Activated CD4-positive, alpha-beta T cell treated with anti-CD3 and anti-CD28 coated beads, Interleukin-2, amount 50 U/mL, for 16 hours (primary cell): ENCODE measurements at regions not wholly inside any gene's neighbourhood (a gene's known extent, or its start where the extent isn't known, plus 50 kb on each side); places are given as distances from the start of the nearest gene placed in this dataset.
"Not testable (repeated sequence)": the region's sequence is repeated elsewhere in the genome, so short reads cannot be mapped to it uniquely, and the experiment has no call there.

ENCODE experiments used
- DNase-seq: peaks from one replicate; pipeline ENCODE4 v3.0.0-alpha.2; 2020

DNA sequence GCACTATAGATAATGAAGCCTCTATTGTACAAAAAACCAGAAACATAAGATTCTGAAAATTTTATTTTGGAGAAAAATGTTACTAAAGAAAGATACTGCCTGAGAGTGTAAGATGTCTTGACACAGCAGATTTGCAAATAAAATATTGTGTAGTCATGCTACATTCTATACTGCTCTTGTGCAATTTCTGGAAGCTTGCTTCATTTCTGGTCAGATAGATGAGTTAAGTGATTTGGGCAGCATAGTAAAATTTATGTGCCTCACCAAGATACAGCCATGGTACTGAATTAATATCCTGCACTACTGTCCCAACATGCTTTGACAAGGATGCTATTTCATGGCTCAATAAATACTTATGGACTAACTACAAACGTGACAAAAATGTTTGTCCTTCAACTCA is 55.1 kb upstream of the STARD13 start:
- no peak for DNase-seq

GRCh38 chr13:33341861-33342452 is 56.4 kb upstream of the STARD13 start:
- DNase-seq: no peak

DNA sequence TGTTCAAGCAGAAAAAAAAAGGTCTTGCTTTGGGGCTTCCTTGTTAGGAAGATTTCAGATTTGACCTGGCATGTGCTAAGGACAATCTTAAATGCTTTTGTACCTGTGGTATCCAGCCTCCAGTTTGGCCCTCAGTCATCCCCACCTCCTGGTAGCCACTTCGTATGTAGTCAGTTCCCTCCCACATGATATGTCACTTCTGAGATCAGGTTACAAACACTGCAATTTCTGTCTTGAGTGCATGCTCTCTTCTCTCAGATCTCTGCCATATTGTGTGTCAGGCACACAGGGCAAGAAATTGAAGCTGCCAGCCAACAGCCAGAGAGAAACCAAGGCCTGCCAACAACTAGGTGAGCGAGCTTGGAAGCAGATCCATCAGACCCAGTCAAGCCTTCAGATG is 60.3 kb upstream of the STARD13 start:
- no peak for DNase-seq

DNA sequence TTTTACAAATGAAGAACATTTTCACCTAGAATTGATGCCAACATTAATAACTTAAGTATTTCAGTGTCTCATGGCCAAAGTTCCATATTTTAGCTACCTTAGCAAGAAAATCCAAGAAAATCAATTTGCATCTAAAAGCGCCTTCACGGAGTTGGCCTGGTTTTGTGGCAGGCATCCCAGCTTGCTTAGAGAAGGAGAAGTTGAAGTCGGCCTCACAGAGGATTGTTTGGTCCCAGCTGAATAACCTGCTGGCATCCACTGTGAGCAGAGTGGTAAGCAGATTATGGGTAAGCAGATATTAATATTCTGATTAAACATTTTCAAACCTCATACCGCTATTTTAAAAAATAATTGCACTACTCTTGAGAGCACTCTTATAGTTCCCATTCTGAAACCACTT is 62.3 kb upstream of the STARD13 start:
- DNase-seq: no peak

DNA sequence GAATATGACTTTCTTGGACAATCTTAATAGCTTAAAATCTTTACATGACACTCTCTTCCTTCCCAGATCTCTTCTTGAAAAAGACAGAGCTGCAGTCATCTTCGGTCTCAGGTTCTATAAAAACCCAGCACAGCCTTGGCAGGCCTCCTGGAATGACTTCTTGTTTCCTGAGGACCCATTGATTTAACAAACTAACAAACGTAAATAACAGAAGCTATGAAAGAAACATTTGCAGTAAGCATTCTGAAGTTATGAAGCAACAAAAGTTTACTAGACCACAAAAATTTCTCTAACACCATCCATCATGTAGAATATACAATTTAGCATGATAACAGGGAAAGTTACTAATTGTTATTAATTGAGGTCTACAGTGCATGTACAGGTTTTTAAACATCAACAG is 62.8 kb upstream of the STARD13 start:
- DNase-seq: no peak

DNA sequence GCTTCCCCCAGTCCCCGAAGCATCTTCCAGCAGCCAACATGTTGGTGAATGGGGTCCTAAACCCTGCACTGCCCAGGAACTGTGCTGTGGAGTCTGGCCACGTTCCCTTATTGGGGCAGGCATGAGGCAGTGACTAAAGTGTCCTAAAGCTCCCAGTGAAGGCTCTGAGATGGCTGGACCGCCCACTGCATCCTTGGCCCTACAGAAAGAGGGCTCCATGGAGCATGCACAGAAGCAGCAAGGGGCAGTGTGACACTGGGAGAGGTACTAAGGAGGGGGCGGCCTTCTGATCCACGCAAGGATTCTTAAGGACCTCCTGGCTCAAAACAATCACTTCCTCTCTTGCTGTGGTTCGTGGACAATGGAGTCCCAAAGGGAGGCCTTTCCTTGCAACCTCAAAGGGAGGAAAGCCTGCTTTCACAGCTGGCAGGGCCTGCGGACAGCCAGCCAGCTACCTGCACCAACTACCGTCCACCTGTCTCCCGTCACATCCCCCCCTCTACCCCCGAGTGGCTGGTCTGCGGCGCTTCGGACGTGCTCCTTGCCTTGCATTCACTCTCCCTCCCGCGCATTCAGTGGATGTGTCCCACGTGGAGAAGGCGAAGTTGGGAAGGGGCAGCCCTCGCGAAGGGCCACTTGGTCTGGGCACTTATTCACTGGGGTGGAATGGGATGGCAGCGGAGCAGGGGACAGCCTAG is 63.9 kb upstream of the STARD13 start:
- DNase-seq: no peak

- no peak for DNase-seq
Measured at GRCh38 chr13:33349986-33350826, 64.7 kb upstream of the STARD13 start.

DNA sequence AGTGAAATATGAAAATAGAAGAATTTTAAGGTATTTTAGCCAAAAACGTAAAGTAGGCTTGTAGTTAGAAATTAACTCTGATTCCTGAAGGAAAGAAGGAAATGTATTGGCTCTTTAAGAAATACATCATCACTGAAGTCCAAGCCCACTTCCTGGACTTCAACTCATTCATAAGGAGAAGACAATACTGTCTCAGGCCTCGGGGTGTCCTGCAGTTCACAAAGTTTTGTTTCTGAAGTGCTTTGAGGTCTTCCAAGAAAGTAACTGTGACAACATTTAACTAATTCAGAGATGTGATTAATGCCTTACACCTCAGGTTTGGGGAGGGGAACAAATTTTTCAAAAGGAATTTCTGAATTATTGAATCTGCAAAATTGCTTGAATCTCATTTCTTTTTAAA is 65.8 kb upstream of the STARD13 start:
- no peak for DNase-seq

DNA sequence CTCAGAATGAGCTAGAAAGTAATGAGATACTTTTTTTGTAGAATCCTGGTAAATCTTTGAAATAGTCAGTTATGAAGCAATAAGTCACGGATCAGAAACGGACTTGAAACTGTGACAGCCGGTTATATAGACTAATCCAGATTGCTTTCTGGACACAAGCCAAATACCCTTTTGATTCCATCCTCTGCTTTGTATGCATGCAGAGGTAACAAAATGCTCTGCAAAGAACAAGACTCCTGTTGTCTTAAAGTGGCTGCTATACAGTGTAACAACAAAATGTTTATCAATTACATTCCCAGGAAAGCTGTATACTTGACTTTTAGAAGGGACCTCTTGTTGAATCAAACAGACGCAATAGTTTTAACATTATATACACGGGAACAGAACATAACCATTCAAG is 66.5 kb upstream of the STARD13 start:
- DNase-seq: no peak

GRCh38 chr13:33352526-33352925 is 67.0 kb upstream of the STARD13 start:
- DNase-seq: no peak

GRCh38 chr13:33353210-33353609 is 67.7 kb upstream of the STARD13 start:
- no peak for DNase-seq

- no peak for DNase-seq
Measured at GRCh38 chr13:33353646-33354045, 68.1 kb upstream of the STARD13 start.

DNA sequence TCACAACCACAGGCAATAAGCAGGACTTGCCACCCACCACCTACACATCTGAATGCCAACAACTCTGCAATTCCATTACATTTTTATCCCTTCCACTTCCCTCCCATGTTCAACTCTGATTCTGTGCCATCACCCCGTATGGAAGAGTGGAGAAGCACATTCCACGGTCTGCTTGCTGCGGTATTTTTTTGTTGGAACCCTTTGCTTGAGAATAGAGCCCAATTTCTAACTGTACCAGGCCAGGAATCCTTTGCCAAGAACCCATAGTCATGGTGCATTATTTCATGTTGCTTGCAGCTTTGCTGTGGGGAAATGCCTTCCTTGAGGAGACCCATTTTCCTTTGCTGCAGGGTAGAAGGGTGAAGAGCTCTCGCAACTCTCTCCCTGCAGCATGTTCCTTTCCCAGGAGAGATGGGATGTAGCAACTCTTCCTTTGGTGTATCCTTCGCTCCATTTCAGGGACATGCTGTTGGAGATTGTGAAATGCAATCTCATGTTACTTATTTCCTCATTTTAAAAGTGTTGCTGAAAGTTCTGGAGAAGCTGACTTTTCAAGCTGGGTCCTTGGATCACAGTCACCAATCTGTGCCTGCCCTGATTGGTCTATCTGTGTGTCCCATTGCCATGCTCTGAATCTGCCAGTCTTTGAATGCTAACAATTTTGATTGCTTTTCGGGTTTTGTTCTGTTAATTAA is 69.8 kb upstream of the STARD13 start:
- no peak for DNase-seq

GRCh38 chr13:33358076-33358475 is 72.5 kb upstream of the STARD13 start:
- not testable (repeated sequence) for DNase-seq

DNA sequence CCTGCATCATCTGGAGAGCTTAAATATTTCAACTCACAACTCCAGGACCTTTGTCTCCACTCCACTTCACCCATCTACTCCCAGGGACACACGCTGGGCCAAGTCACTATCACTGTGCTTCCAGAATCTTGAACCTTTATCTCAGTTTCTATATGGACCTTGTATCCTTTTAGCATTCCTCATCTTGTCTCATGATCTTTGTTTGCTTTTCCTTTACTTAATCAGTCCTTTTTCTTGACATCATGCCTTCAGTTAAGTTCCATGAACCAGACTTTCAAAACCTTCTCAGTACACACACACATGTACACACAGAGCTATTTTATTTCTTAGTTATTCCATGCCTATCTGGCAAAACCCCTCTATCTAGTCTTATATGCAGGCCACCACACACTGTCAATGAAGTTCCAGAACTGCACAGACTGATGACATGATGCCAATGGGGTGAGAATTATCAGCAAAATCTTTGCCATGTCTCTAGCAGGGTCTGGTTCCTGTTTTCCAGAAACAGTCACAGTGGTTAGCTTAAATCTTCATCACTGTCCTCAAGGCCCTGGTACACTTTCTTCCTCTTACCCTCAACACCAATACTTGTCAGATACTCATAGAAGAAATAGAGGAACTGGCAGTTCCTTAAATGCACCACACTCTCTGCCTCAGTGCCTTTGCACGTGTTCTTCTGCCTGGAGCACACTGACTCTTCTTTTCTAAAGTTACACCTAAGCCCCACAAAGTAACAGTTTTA is 77.6 kb upstream of the STARD13 start:
- no peak for DNase-seq

DNA sequence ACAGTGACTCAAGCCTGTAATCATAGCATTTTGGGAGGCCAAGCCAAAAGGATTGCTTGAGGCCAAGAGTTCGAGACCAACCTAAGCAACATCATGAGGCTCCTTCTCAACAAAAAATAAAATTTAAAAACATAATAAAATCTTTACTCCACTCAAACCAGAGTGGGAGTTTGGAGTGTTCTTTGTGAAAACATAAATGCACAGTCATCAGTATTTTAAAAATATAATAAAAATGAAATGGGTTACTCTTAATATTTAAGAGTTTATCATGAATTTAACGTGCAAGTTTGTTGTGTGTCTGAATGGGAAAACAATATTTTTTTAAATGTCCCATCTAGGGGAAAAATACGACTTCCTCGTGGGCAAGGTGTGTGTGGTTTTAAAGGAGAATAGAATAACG is 78.6 kb upstream of the STARD13 start:
- DNase-seq: no peak

GRCh38 chr13:33366469-33367062 is 81.0 kb upstream of the STARD13 start:
- no peak for DNase-seq

- DNase-seq: no peak
Measured at GRCh38 chr13:33367171-33367895, 81.8 kb upstream of the STARD13 start.

GRCh38 chr13:33367926-33368325 is 82.4 kb upstream of the STARD13 start:
- DNase-seq: no peak

GRCh38 chr13:33369073-33369472 is 83.5 kb upstream of the STARD13 start:
- no peak for DNase-seq

GRCh38 chr13:33372251-33372919 is 86.8 kb upstream of the STARD13 start:
- no peak for DNase-seq
